Endothelial cell of umbilical vein (primary cell): ENCODE measurements at regions not wholly inside any gene's neighbourhood (a gene's known extent, or its start where the extent isn't known, plus 50 kb on each side); places are given as distances from the start of the nearest gene placed in this dataset.
"Not testable (repeated sequence)": the region's sequence is repeated elsewhere in the genome, so short reads cannot be mapped to it uniquely, and the experiment has no call there.

Source experiments
- BruUV-seq: library from RNA; stranded (reverse); fragments of 400-500 nt; replicated peaks from 2 replicates; lab custom pipeline; 2021; lab: Mats Ljungman, UMichigan
- CTCF ChIA-PET: fragments of 300-600, 350-600 bp; sonication (Branson Sonifier 250); formaldehyde crosslinking; loops from one replicate; lab custom pipeline; 2021; ENCODE audit warnings: antibody characterized with exemption, inconsistent platforms; lab: Charles Lee
- POLR2A ChIA-PET: fragments of 300-600, 350-600 bp; sonication (Branson Sonifier 250); formaldehyde crosslinking; loops from one replicate; lab custom pipeline; 2021; ENCODE audit warnings: antibody characterized with exemption, inconsistent platforms; lab: Charles Lee
- DNase-seq: peaks from one replicate; pipeline ENCODE4 v3.0.0-alpha.2; 2011; ENCODE audit warnings: low read depth, low spot score
- FAIRE-seq: peaks from 2 replicates; lab custom pipeline; 2011; peaks lifted over from hg19 to GRCh38; lab: Jason Lieb, UNC
- H2AFZ ChIP-seq: 2 replicates; pipeline ENCODE4 v1.6.0; 2012; ENCODE audit warnings: low read depth, low read length, control low read depth, inconsistent platforms
- H3K27ac ChIP-seq: 2 replicates; pipeline ENCODE4 v1.5.1; 2011; ENCODE audit warnings: low read depth, mild to moderate bottlenecking, control low read depth, low read length, moderate library complexity; ENCODE audit not compliant: insufficient read depth
- H3K27me3 ChIP-seq, 2 experiments: 2 replicates each; pipeline versions ENCODE4 v1.6.0 to v1.6.1; 2011; ENCODE audit warnings: low read length in 2 of 2, mixed read lengths in 1 of 2; ENCODE audit not compliant: control insufficient read depth in 2 of 2, insufficient read depth in 2 of 2
- H3K36me3 ChIP-seq, 2 experiments: 2 replicates in 1 of 2; 3 replicates in 1 of 2; pipeline ENCODE4 v1.5.1; 2011; ENCODE audit warnings: low read length in 2 of 2, mild to moderate bottlenecking in 1 of 2, moderate library complexity in 1 of 2; ENCODE audit not compliant: control insufficient read depth in 2 of 2, insufficient read depth in 2 of 2; ENCODE audit errors: extremely low read depth in 1 of 2
- H3K4me1 ChIP-seq: 3 replicates; pipeline ENCODE4 v1.5.1; 2011; ENCODE audit warnings: mild to moderate bottlenecking, low read length; ENCODE audit not compliant: control insufficient read depth, insufficient read depth; ENCODE audit errors: extremely low read depth
- H3K4me2 ChIP-seq: 2 replicates; pipeline ENCODE4 v1.6.1; 2011; ENCODE audit warnings: low read length, control low read depth, mixed read lengths; ENCODE audit not compliant: insufficient read depth
- H3K4me3 ChIP-seq, 3 experiments: fragments of 200-600 bp in 1 of 3; sonication (generic), shearing (Covaris generic) in 1 of 3; replicated peaks in 1 of 3; 2 replicates each; pipeline ENCODE4 v1.5.1; 2011 to 2016; ENCODE audit warnings: control low read depth in 3 of 3, low read length in 3 of 3, mild to moderate bottlenecking in 2 of 3, inconsistent platforms in 1 of 3, low read depth in 1 of 3, moderate library complexity in 1 of 3; ENCODE audit not compliant: insufficient read depth in 1 of 3
- H3K79me2 ChIP-seq: 2 replicates; pipeline ENCODE4 v1.6.0; 2012; ENCODE audit warnings: low read length, inconsistent platforms; ENCODE audit not compliant: control insufficient read depth, insufficient read depth
- H3K9ac ChIP-seq: replicated peaks from 2 replicates; pipeline ENCODE3; 2011; ENCODE audit warnings: low read length, control low read depth; ENCODE audit not compliant: insufficient read depth; ENCODE audit errors: extremely low read depth
- H3K9me1 ChIP-seq: replicated peaks from 3 replicates; pipeline ENCODE4 v1.6.0; 2011; ENCODE audit warnings: mild to moderate bottlenecking, low read length; ENCODE audit not compliant: control insufficient read depth, insufficient read depth; ENCODE audit errors: extremely low read depth
- H3K9me3 ChIP-seq: replicated peaks from 2 replicates; pipeline ENCODE4 v1.5.1; 2012; ENCODE audit warnings: low read length, inconsistent platforms; ENCODE audit not compliant: control insufficient read depth, insufficient read depth
- H4K20me1 ChIP-seq: replicated peaks from 2 replicates; pipeline ENCODE3; 2011; ENCODE audit warnings: mild to moderate bottlenecking, low read length; ENCODE audit not compliant: control insufficient read depth, insufficient read depth; ENCODE audit errors: extremely low read depth
- CTCF ChIP-seq, 2 donors: IDR thresholded peaks; 1 replicate in 1 of 2; 2 replicates in 1 of 2; pipeline ENCODE4 v1.5.1; 2011; ENCODE audit warnings: low read length in 2 of 2, mild to moderate bottlenecking in 2 of 2, moderate library complexity in 2 of 2, control low read depth in 1 of 2, inconsistent platforms in 1 of 2, low read depth in 1 of 2; ENCODE audit not compliant: insufficient read depth in 1 of 2; ENCODE audit errors: extremely low read depth in 1 of 2
- FOS ChIP-seq: IDR thresholded peaks from 2 replicates; pipeline ENCODE4 v1.6.1; 2011; ENCODE audit warnings: mild to moderate bottlenecking, low read length, moderate library complexity, borderline replicate concordance; ENCODE audit not compliant: insufficient read depth
- JUN ChIP-seq: IDR thresholded peaks from 2 replicates; pipeline ENCODE4 v1.6.1; 2011; ENCODE audit warnings: borderline replicate concordance, low read depth; ENCODE audit not compliant: insufficient read length, insufficient read depth
- MAX ChIP-seq: IDR thresholded peaks from 2 replicates; pipeline ENCODE4 v1.6.1; 2011; ENCODE audit not compliant: insufficient read depth, insufficient read length
- POLR2A ChIP-seq: IDR thresholded peaks from 2 replicates; pipeline ENCODE4 v1.6.1; 2012; ENCODE audit warnings: low read depth, mild to moderate bottlenecking, control low read depth, low read length
- POLR2AphosphoS5 ChIP-seq: IDR thresholded peaks from 2 replicates; pipeline ENCODE4 v1.6.1; 2012; ENCODE audit warnings: low read depth, mild to moderate bottlenecking, control low read depth, low read length, moderate library complexity; ENCODE audit not compliant: insufficient read depth
- dilution Hi-C: fragments of 300-500 bp; cut with MboI; formaldehyde crosslinking; loops from one replicate; pipeline ENCODE4 v1.15.0; 2019; ENCODE audit warnings: low sequenced_read_pairs; ENCODE audit not compliant: extremely low pct_ligation_motif_present
- intact Hi-C: fragments of 100-400 bp; cut with micrococcal nuclease; formaldehyde crosslinking; loops from one replicate; pipeline ENCODE4 v1.10.0; 2022

DNA sequence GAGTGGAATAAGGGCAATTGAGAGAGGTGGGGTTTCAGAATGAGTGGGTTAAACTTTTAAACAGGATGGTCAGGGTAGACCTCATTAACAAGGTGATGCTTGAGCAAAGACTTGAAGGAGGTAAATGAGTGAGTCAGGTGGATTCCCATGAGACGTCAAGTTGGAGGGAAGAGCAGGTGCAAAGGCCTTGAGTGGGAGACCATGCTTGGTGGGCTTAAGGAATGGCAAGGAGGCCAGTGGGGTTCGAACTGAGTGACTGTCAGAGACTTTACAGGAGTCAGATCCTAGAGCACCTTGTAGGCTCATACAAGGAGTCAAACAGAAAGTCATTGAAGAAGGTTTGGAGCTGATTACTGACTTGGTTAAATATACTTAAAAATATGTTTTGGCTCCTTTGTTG is 284.1 kb downstream of the CYRIA start:
- dilution Hi-C loops (no loop called here), intact Hi-C loops (no loop called here)
- no peak for FAIRE-seq
- no peak for DNase-seq
- Histone ChIP-seq H4K20me1 (no peaks in the 10 kb centered on the region), H3K9me1 (no peaks in the 10 kb centered on the region), H3K36me3 (no peaks in the 10 kb centered on the region), H3K9me3 (peaks cover 3% of the 10 kb centered on the region), H3K9ac (no peak overlapping the region), H3K4me2 (no peak overlapping the region), H2AFZ (no peak overlapping the region), H3K4me1 (no peaks in the 10 kb centered on the region), H3K27ac (no peak overlapping the region), H3K4me3 (no peak overlapping the region), H3K27me3 (no peaks in the 10 kb centered on the region), H3K79me2 (no peaks in the 10 kb centered on the region)
- BruUV-seq = no TSS peak
- CTCF ChIA-PET = no interaction called here
- no peak for TF ChIP-seq CTCF (IDR thresholded peaks at IDR 0.05; ENCODE audit: extremely low read depth in 1 of 2, insufficient read depth in 1 of 2, low read depth in 1 of 2, low read length in 2 of 2)
- TF ChIP-seq MAX = no peak
- TF ChIP-seq POLR2A = no peak
- TF ChIP-seq JUN = no peak
- TF ChIP-seq POLR2AphosphoS5 = no peak
- no peak for TF ChIP-seq FOS
- POLR2A ChIA-PET = no interaction called here

DNA sequence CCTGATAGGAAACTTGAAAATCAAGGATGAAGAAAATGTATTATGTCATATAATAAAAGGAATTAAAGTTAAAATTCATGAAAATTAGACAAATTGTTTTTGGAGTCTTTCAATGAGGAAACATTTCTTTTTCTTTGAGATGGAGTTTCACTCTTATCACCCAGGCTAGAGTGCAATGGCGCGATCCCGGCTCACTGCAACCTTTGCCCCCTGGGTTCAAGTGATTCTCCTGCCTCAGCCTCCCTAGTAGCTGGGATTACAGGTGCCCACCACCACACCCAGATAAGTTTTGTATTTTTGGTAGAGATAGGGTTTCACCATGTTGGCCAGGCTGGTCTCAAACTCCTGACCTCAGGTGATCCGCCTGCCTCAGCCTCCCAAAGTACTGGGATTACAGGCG is 285.7 kb downstream of the CYRIA start:
- FAIRE-seq, H3K27me3 ChIP-seq, intact Hi-C loops, H4K20me1 ChIP-seq, H3K4me3 ChIP-seq, H3K79me2 ChIP-seq, POLR2A ChIA-PET, H3K9ac ChIP-seq, H3K9me1 ChIP-seq, H2AFZ ChIP-seq, H3K36me3 ChIP-seq, H3K4me2 ChIP-seq, BruUV-seq, H3K4me1 ChIP-seq, H3K27ac ChIP-seq, DNase-seq, dilution Hi-C loops, CTCF ChIA-PET, H3K9me3 ChIP-seq: not testable (repeated sequence)

- H3K27me3 ChIP-seq, H4K20me1 ChIP-seq, H3K79me2 ChIP-seq, BruUV-seq, H3K27ac ChIP-seq, POLR2A ChIA-PET, FAIRE-seq, H3K36me3 ChIP-seq, H2AFZ ChIP-seq, H3K4me1 ChIP-seq, DNase-seq, H3K9me3 ChIP-seq, H3K4me2 ChIP-seq, H3K4me3 ChIP-seq, H3K9ac ChIP-seq, intact Hi-C loops, H3K9me1 ChIP-seq, CTCF ChIA-PET, dilution Hi-C loops: not testable (repeated sequence)
These were observed 286.6 kb downstream of the CYRIA start for GRCh38 chr2:16379061-16379460.
